ENCODE measurements at regions not wholly inside any gene's neighbourhood (a gene's known extent, or its start where the extent isn't known, plus 50 kb on each side); places are given as distances from the start of the nearest gene placed in this dataset.

DNA sequence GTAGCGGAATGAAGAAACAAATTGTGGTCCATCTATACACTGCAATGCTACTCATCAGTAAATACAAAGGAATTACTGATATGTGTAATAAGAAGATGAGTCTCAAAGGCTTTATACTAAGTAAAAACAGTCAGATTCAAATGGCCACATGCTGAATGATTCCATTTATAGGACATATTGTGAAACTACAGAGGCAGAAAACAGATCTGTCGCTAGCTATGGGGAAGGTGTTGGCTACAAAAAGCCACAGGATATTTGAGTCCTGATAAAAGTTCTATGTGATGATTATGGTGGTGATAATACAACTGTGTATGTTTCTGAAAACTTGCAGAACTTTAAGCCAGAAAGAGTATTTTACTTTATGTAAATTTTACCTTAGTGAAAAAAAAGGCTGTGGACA, 313.2 kb downstream of the HDGFL1 start:
- Histone ChIP-seq H3K4me3 (ENCODE audit: low read length in 2 of 2) (no peak overlapping the region), H3K27me3 (ENCODE audit: control insufficient read depth in 2 of 2, insufficient read depth in 2 of 2, low read length in 2 of 2) (no peaks in the 10 kb centered on the region), H3K9ac (ENCODE audit: low read depth in 1 of 2, low read length in 2 of 2) (no peak overlapping the region), H3K9me3 (ENCODE audit: control insufficient read depth in 2 of 2, low read length in 2 of 2) (no peaks in the 10 kb centered on the region), H3K4me1 (ENCODE audit: control insufficient read depth in 2 of 2, insufficient read depth in 2 of 2, low read length in 2 of 2) (no peaks in the 10 kb centered on the region), H3K27ac (ENCODE audit: low read depth in 2 of 2, low read length in 2 of 2) (no peak overlapping the region), H3K36me3 (ENCODE audit: control insufficient read depth in 2 of 2, insufficient read depth in 2 of 2, low read length in 2 of 2) (no peaks in the 10 kb centered on the region)

DNA sequence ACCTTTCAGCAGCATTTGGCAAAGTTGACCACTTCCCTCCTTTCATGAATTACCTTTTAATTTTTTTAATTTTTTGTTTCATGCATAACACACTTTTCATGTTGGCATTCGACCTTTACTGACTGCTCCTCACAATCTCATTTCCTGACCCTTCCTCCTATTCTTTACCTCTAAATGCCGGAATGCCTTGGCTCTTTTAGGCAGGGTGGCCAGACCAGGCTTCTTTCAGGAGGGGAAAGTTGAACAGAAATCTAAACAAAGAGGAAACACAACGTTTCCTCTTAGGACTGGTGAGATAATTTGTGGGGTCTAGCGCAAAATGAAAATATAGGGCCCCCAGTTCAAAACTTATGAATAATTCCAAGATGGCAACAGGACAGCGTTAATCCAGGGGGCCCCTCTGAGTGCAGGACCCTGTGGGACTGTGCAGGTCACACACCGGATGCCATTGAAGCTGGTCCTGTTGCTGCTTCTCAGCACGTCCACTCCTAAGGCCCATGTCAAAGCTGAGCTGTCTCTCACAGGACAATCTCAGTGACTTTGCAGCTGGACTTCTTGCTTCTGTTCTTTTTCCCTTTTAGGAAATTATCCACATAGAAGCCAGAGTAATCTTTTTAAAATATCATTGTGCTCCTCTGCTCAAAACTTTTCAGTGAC, 313.8 kb downstream of the HDGFL1 start:
- Histone ChIP-seq H3K9ac (ENCODE audit: low read depth in 1 of 2, low read length in 2 of 2) (no peak overlapping the region), H3K27ac (ENCODE audit: low read depth in 2 of 2, low read length in 2 of 2) (no peak overlapping the region), H3K9me3 (ENCODE audit: control insufficient read depth in 2 of 2, low read length in 2 of 2) (no peaks in the 10 kb centered on the region), H3K4me1 (ENCODE audit: control insufficient read depth in 2 of 2, insufficient read depth in 2 of 2, low read length in 2 of 2) (no peaks in the 10 kb centered on the region), H3K36me3 (ENCODE audit: control insufficient read depth in 2 of 2, insufficient read depth in 2 of 2, low read length in 2 of 2) (no peaks in the 10 kb centered on the region), H3K27me3 (ENCODE audit: control insufficient read depth in 2 of 2, insufficient read depth in 2 of 2, low read length in 2 of 2) (no peaks in the 10 kb centered on the region), H3K4me3 (ENCODE audit: low read length in 2 of 2) (no peak overlapping the region)

DNA sequence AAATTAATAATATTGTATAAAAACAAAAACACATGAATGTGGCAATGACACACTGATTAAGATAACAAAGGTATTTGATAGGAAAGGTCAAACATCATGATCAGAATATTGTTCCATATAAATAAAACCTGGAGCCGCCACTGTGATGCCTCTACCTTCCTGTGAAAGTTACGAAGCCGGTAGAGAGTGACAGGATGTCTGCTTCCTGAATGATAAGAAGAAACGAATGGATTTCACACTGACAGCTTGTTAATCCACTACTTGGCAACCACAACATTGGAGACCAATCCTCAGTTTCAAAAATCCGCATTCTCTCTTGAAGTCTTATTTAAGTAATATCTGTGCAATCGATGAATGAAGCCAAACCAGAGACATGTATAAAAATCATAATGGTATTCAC, 315.1 kb downstream of the HDGFL1 start:
- Histone ChIP-seq H3K9me3 (ENCODE audit: control insufficient read depth in 2 of 2, low read length in 2 of 2) (no peaks in the 10 kb centered on the region), H3K27ac (ENCODE audit: low read depth in 2 of 2, low read length in 2 of 2) (no peak overlapping the region), H3K4me3 (ENCODE audit: low read length in 2 of 2) (no peak overlapping the region), H3K4me1 (ENCODE audit: control insufficient read depth in 2 of 2, insufficient read depth in 2 of 2, low read length in 2 of 2) (no peaks in the 10 kb centered on the region), H3K9ac (ENCODE audit: low read depth in 1 of 2, low read length in 2 of 2) (no peak overlapping the region), H3K27me3 (ENCODE audit: control insufficient read depth in 2 of 2, insufficient read depth in 2 of 2, low read length in 2 of 2) (no peaks in the 10 kb centered on the region), H3K36me3 (ENCODE audit: control insufficient read depth in 2 of 2, insufficient read depth in 2 of 2, low read length in 2 of 2) (no peaks in the 10 kb centered on the region)

DNA sequence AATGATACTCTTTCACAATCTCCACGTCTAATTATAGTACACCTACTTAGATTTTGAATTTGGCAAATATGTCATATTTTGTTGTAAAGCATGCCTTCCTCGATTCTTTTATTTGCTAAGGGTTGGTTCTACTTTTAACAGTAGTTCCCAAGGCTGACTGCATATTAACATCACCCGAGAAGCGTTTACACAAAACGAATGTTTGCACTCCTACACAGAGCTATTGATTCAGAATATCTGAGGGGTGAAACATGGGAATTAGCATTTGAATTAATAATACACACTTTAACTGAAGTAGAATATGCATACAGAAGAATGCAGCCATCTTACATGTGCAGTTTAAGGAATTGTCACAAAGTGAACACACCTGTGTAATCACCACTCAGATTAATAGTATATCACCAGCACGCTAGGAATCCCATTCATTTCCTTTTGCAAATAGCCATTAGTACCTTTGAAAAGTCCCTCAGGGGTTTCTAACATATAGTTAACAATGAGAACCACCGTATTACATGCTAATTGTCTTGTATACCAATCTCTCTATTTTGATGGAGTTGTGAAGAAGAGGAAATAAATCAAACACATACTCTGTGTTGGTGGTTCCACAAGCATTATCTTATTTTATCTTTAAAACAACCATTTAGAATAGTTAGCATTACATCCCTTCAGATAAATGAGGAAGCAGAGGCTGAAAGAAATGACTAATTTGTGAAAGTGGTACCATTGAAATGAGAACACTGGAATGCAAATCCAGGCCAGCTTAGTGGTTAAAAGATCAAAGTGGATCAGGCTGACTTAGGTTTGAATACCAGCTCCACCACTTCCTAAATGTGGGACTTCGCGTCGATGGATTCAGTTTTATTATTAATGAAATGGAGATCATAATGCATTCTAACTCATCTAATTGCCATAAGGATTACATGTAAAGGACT, 317.6 kb downstream of the HDGFL1 start:
- H3K9me3 ChIP-seq (ENCODE audit: control insufficient read depth in 2 of 2, low read length in 2 of 2), result no peaks in the 10 kb centered on the region
- H3K27me3 ChIP-seq (ENCODE audit: control insufficient read depth in 2 of 2, insufficient read depth in 2 of 2, low read length in 2 of 2), result no peaks in the 10 kb centered on the region
- H3K9ac ChIP-seq (ENCODE audit: low read depth in 1 of 2, low read length in 2 of 2), result no peak overlapping the region
- H3K27ac ChIP-seq (ENCODE audit: low read depth in 2 of 2, low read length in 2 of 2), result no peak overlapping the region
- H3K4me1 ChIP-seq (ENCODE audit: control insufficient read depth in 2 of 2, insufficient read depth in 2 of 2, low read length in 2 of 2), result no peaks in the 10 kb centered on the region
- H3K4me3 ChIP-seq (ENCODE audit: low read length in 2 of 2), result no peak overlapping the region
- H3K36me3 ChIP-seq (ENCODE audit: control insufficient read depth in 2 of 2, insufficient read depth in 2 of 2, low read length in 2 of 2), result no peaks in the 10 kb centered on the region

DNA sequence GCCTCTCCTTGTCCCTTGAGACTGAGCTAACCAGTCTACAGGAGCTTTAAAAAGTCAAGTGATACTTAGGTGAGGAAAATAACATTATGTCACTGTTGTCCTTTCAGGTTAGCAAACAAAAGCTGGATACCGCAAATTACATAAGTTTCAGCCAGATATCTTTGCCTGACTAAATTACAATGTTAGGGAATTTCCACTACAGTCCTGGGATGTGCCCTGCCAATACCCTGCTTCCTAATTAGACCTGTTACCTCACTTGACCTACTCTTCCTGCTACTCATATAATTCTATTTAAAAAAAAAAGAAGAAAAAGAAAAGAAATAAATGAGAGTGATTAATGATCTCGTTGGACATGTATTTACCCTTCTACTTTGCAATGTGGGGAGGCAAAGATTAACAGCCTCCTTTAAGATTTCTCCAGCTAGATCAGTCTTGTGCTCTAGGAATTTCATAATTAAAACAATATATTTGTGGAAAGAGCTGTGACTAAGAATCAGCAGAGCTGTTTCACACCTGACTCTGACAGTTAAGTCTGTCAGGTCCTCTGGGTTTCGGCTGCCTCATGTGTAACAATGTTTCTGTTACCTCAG, 318.9 kb downstream of the HDGFL1 start:
- Histone ChIP-seq H3K9ac (ENCODE audit: low read depth in 1 of 2, low read length in 2 of 2) (no peak overlapping the region), H3K27ac (ENCODE audit: low read depth in 2 of 2, low read length in 2 of 2) (no peak overlapping the region)

GRCh38 chr6:22891934-22892333, 322.6 kb downstream of the HDGFL1 start:
- Histone ChIP-seq H3K4me3 (ENCODE audit: low read length in 2 of 2) (no peak overlapping the region), H3K36me3 (ENCODE audit: control insufficient read depth in 2 of 2, insufficient read depth in 2 of 2, low read length in 2 of 2) (no peaks in the 10 kb centered on the region), H3K4me1 (ENCODE audit: control insufficient read depth in 2 of 2, insufficient read depth in 2 of 2, low read length in 2 of 2) (no peaks in the 10 kb centered on the region), H3K27me3 (ENCODE audit: control insufficient read depth in 2 of 2, insufficient read depth in 2 of 2, low read length in 2 of 2) (no peaks in the 10 kb centered on the region), H3K9me3 (ENCODE audit: control insufficient read depth in 2 of 2, low read length in 2 of 2) (no peaks in the 10 kb centered on the region), H3K27ac (ENCODE audit: low read depth in 2 of 2, low read length in 2 of 2) (no peak overlapping the region), H3K9ac (ENCODE audit: low read depth in 1 of 2, low read length in 2 of 2) (no peak overlapping the region)

More for the DNA sequence above, 318.9 kb downstream of the HDGFL1 start:
- Histone ChIP-seq H3K4me3 (ENCODE audit: low read length in 2 of 2) (no peak overlapping the region), H3K4me1 (ENCODE audit: control insufficient read depth in 2 of 2, insufficient read depth in 2 of 2, low read length in 2 of 2) (no peaks in the 10 kb centered on the region), H3K36me3 (ENCODE audit: control insufficient read depth in 2 of 2, insufficient read depth in 2 of 2, low read length in 2 of 2) (no peaks in the 10 kb centered on the region), H3K9me3 (ENCODE audit: control insufficient read depth in 2 of 2, low read length in 2 of 2) (no peaks in the 10 kb centered on the region), H3K27me3 (ENCODE audit: control insufficient read depth in 2 of 2, insufficient read depth in 2 of 2, low read length in 2 of 2) (no peaks in the 10 kb centered on the region)

GRCh38 chr6:22892452-22892851, 323.1 kb downstream of the HDGFL1 start:
- Histone ChIP-seq H3K4me1 (ENCODE audit: control insufficient read depth in 2 of 2, insufficient read depth in 2 of 2, low read length in 2 of 2) (no peaks in the 10 kb centered on the region), H3K27me3 (ENCODE audit: control insufficient read depth in 2 of 2, insufficient read depth in 2 of 2, low read length in 2 of 2) (no peaks in the 10 kb centered on the region), H3K27ac (ENCODE audit: low read depth in 2 of 2, low read length in 2 of 2) (no peak overlapping the region), H3K9me3 (ENCODE audit: control insufficient read depth in 2 of 2, low read length in 2 of 2) (no peaks in the 10 kb centered on the region), H3K36me3 (ENCODE audit: control insufficient read depth in 2 of 2, insufficient read depth in 2 of 2, low read length in 2 of 2) (no peaks in the 10 kb centered on the region), H3K9ac (ENCODE audit: low read depth in 1 of 2, low read length in 2 of 2) (no peak overlapping the region), H3K4me3 (ENCODE audit: low read length in 2 of 2) (no peak overlapping the region)

GRCh38 chr6:22896696-22897095, 327.3 kb downstream of the HDGFL1 start:
- no peaks in the 10 kb centered on the region for H3K9me3 ChIP-seq (ENCODE audit: control insufficient read depth in 2 of 2, low read length in 2 of 2)
- H3K4me1 ChIP-seq (ENCODE audit: control insufficient read depth in 2 of 2, insufficient read depth in 2 of 2, low read length in 2 of 2), result no peaks in the 10 kb centered on the region
- H3K36me3 ChIP-seq (ENCODE audit: control insufficient read depth in 2 of 2, insufficient read depth in 2 of 2, low read length in 2 of 2), result no peaks in the 10 kb centered on the region
- no peak overlapping the region for H3K9ac ChIP-seq (ENCODE audit: low read depth in 1 of 2, low read length in 2 of 2)
- no peak overlapping the region for H3K27ac ChIP-seq (ENCODE audit: low read depth in 2 of 2, low read length in 2 of 2)
- no peak overlapping the region for H3K4me3 ChIP-seq (ENCODE audit: low read length in 2 of 2)
- no peaks in the 10 kb centered on the region for H3K27me3 ChIP-seq (ENCODE audit: control insufficient read depth in 2 of 2, insufficient read depth in 2 of 2, low read length in 2 of 2)

DNA sequence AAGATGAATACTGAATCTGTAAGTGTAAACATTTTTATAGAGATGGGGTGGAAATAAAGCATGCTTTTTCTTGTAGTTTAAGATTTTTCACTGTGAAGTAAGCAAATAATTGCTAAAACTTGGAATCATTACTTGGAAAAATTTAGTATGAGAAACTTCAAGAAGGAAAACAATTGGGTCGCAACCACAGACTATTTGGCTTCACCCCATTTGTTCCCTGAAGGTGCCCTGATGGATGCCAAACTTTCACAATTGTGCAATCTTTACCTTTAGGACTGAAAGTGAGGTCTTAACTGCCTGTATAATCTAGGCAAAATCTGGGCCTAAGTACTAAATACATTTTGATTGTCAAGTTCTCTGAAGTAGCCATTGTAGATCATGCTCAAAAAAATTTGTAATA, 330.1 kb downstream of the HDGFL1 start:
- H3K9ac ChIP-seq (ENCODE audit: low read depth in 1 of 2, low read length in 2 of 2), result no peak overlapping the region
- H3K27ac ChIP-seq (ENCODE audit: low read depth in 2 of 2, low read length in 2 of 2), result no peak overlapping the region
- H3K4me1 ChIP-seq (ENCODE audit: control insufficient read depth in 2 of 2, insufficient read depth in 2 of 2, low read length in 2 of 2), result no peaks in the 10 kb centered on the region
- H3K9me3 ChIP-seq (ENCODE audit: control insufficient read depth in 2 of 2, low read length in 2 of 2), result no peaks in the 10 kb centered on the region
- H3K27me3 ChIP-seq (ENCODE audit: control insufficient read depth in 2 of 2, insufficient read depth in 2 of 2, low read length in 2 of 2), result no peaks in the 10 kb centered on the region
- H3K4me3 ChIP-seq (ENCODE audit: low read length in 2 of 2), result no peak overlapping the region
- H3K36me3 ChIP-seq (ENCODE audit: control insufficient read depth in 2 of 2, insufficient read depth in 2 of 2, low read length in 2 of 2), result no peaks in the 10 kb centered on the region

DNA sequence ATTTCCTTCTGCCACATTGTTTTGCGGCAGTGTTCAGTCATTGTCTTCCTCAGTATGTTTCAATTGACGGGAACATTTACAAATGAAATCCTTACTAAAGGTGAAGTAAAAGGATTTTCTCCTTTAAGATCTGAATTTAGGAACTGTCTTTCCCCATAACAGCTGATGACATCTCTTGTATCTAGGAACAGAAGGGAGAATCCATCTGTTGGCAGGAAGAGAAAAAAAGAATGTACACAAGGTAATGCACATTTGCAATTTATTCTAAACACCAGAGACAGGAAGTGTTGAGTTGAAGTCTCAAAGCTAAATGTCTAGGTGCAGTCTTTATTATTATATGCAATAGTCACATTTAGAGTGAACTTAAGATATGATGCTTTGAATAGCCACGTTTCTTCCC, 334.5 kb downstream of the HDGFL1 start:
- no peaks in the 10 kb centered on the region for H3K4me1 ChIP-seq (ENCODE audit: control insufficient read depth in 2 of 2, insufficient read depth in 2 of 2, low read length in 2 of 2)
- no peak overlapping the region for H3K9ac ChIP-seq (ENCODE audit: low read depth in 1 of 2, low read length in 2 of 2)
- H3K4me3 ChIP-seq (ENCODE audit: low read length in 2 of 2), result no peak overlapping the region
- no peak overlapping the region for H3K27ac ChIP-seq (ENCODE audit: low read depth in 2 of 2, low read length in 2 of 2)
- no peaks in the 10 kb centered on the region for H3K9me3 ChIP-seq (ENCODE audit: control insufficient read depth in 2 of 2, low read length in 2 of 2)
- H3K36me3 ChIP-seq (ENCODE audit: control insufficient read depth in 2 of 2, insufficient read depth in 2 of 2, low read length in 2 of 2), result no peaks in the 10 kb centered on the region
- no peaks in the 10 kb centered on the region for H3K27me3 ChIP-seq (ENCODE audit: control insufficient read depth in 2 of 2, insufficient read depth in 2 of 2, low read length in 2 of 2)
